T47D (cell line): ENCODE measurements at regions not wholly inside any gene's neighbourhood (a gene's known extent, or its start where the extent isn't known, plus 50 kb on each side); places are given as distances from the start of the nearest gene placed in this dataset.

Experiments used
- DNase-seq, 2 experiments: peaks; one replicate each; pipeline versions ENCODE4 v3.0.0 to v3.0.0-alpha.2; 2011 to 2012; ENCODE audit warnings: low read depth in 1 of 2, low spot score in 1 of 2
- JUND ChIP-seq: IDR thresholded peaks from 2 replicates; pipeline ENCODE4 v1.6.1; 2012; ENCODE audit warnings: low read depth
- in situ Hi-C: cut with HindIII; loops from 2 replicates; pipeline ENCODE4 v1.10.0; 2016; ENCODE audit warnings: low sequenced_read_pairs, low pct_unique_long_range_greater_than_20kb

DNA sequence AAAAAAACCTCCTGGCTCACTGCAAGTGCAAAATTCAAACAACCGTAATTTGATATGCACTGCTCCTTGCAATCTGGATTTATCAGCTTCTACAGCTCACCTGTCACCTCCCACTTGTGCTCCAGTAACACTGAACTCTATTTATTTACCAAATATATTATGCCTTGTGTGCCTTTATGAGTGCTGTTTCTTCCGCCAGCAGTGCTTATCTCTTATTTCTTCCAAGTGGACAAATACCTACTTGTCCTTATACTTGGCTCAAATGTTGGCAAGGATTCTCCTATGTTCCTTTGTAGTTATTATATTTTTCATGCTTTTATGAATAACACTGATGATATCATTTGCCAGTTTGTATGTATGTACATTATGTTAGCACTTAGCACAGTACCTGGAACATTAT is 145.7 kb upstream of the ARRDC3 start:
- TF ChIP-seq JUND = no peak
- in situ Hi-C loops = no loop called here
- no peak for DNase-seq

DNA sequence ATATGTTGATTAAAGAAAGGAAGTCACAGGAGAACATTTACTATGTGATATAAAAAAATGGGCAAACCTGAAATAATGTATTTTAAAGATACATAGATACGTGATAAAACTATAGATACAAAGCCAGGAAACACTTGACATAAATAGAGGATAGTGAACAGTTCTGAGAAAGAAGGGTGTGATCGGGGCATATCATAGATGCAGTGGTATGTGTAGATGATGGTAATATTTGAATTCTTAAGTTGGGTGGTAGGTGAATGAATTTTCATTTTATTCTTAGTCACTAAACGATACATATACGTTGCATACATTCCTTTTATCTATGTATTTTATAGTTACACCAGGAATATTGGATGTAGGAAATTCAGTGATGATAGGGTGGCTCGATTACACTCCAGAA is 138.7 kb upstream of the ARRDC3 start:
- no peak for TF ChIP-seq JUND
- in situ Hi-C loops = no loop called here
- DNase-seq = no peak

DNA sequence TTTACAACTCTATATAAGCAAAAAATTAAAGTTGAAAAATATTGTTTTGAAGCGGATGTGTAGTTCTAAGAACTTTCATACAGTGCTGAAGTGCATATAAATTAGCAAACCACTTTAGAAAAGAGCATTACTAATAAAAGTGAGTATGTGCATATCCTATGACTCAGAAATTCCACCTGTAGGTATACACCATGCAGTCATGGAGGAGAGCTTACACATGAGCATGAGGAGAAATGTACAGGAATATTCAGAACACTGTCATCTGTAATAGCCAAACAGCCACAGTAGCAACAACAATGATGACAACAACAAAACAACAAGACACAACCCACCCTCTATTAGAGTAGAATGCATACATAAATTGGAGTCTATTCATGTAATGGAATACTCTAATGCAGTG is 138.2 kb upstream of the ARRDC3 start:
- in situ Hi-C loops = no loop called here
- no peak for TF ChIP-seq JUND
- no peak for DNase-seq

DNA sequence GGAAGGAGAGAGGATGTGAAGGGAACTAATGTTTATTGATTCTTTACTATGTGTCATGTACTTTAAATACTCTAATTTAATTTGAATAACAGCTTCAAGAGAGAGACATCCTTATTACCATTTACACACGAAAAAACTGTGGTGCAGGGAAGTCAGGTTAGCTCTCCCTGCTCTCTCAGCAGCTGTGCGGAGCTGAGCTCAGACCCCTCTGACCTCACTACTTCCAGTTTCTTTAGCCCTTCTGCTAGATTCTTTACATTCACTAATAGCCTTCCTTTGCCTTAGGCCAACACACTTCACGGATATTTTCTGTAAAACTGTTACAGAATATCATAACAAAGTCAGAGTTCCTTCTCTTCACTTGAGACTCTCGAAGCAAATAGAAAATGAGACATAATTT is 131.3 kb upstream of the ARRDC3 start:
- in situ Hi-C loops = no loop called here
- DNase-seq = no peak
- no peak for TF ChIP-seq JUND

DNA sequence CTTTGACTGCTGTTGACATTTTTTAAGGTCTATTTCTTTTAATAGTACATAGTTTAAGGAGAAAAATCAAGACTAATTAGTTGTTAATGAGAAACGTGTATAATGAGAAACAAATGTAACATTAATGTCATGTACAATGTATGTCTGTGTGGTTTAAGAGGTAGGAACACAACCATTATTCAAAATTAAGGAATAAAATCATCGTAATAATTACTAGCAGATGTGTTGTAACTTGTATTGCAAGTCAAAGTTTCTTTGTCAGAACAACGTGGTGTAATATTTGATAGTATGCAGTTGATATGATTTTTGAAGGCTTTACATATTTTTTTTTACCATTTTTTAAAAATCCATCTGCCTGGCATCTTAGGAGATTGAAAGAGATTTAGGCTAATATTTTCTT is 120.2 kb upstream of the ARRDC3 start:
- DNase-seq = no peak
- no peak for TF ChIP-seq JUND
- in situ Hi-C loops = no loop called here

DNA sequence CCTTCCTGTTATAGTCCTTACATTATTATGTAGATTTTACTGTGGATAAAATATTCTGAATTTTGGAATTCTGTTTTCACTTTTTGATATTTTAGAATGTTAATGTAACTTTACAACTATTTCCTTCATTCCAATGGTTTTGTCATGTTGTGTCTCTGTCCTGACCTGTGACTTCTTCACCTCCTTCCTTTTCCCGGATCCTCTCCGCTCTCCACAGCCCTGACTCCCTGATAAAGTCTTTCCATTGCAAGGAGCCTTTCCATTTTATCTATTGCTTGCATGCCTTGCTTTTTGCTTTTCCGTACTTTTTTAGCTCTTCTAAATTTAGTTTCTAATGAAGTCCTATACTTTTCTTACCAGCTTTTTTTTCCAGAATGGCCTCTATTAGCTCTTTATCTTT is 117.6 kb upstream of the ARRDC3 start:
- in situ Hi-C loops = no loop called here
- no peak for TF ChIP-seq JUND
- no peak for DNase-seq

DNA sequence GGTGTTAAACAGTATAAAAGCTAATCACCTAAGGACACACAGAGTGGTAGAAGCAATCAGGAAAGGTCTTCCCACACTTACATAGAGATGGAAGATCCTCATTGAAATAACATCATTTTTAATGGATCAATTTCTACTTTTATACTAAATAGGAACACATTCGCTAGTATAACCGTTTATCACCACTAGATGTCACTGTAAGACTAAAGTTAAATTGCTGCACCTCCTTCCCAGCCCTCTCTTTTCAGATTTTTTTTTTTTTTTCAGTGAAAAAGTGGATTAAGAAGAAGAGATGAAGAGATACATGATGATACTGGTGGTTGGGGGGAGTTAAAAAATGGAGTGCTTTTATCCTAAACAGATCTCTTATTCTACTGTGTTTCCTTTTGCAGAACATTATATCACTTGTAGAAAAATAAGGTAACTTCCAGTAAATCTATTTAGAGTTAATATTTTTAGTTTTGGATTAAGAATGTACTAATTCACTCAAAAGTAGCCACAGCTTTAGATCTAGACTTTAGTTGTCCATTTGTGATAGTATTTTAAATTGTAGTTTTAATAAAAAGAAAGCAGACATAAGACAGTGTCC is 116.9 kb upstream of the ARRDC3 start:
- no peak for TF ChIP-seq JUND
- DNase-seq = peak; percentile 16 to 62
- in situ Hi-C loops = no loop called here

DNA sequence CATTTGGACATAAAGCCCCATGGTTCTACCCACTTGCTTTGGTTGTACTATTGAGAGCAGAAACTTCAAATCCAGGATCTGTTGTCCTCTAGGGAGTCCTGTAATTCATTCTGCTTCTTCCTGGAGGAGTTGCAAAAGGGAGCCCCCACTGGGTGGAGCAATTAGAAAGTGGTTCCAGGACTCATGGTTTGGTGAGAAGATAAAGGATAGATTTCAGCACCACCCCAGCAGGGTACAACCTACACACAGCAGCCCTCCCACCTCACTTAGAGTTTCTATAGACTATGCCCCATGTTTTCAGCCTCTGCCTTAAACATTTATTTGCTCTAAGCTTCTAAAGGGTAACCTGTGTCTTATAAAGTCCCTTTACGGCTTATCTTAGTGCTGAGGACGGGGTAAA is 112.6 kb upstream of the ARRDC3 start:
- DNase-seq = no peak
- in situ Hi-C loops = no loop called here
- TF ChIP-seq JUND = no peak

DNA sequence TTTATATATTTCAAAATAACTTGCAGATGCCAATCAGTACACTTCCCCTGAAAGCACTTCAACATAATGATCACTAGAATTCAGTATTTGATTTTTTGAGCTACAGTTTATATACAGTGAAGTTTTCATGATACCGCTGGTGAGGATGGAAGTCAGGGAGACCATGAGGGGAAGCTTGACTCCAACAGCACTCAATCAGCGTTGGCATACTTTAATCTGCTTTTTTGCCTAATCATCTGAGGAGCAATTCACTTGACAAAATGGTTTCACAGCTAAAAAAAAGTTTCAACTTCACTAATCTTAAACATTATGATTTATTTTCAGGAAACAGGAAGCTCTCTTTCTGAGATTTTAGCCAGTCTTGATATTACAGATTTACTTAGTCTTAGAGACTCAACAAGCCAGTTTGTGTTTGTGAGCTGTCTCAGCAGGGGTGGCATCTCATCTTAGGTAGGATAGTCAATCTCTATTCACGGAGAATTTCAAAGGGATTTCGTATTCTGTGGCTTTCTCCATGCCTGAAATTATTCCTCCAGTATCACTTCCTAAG is 111.4 kb upstream of the ARRDC3 start:
- no peak for TF ChIP-seq JUND
- in situ Hi-C loops = no loop called here
- no peak for DNase-seq

DNA sequence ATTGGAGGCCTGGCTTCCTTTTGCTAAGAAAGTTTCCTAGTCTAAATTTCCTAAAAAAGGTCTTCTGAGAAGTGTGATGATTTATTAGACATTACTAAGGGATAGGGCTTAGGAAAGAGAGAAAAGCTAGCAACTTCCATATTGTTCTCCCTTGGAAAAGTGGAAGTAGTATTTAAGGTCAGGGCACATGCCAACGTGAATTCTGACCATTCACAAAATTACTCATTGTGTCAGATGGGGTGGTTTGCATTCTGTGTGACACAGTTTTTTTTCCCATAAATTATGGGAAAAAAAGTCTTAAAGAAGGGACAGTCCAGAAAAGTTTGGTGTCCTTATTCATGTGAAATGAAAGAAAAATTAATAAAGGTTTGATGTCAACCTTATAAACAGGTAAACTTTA is 110.0 kb upstream of the ARRDC3 start:
- TF ChIP-seq JUND = no peak
- DNase-seq = no peak
- in situ Hi-C loops = no loop called here

DNA sequence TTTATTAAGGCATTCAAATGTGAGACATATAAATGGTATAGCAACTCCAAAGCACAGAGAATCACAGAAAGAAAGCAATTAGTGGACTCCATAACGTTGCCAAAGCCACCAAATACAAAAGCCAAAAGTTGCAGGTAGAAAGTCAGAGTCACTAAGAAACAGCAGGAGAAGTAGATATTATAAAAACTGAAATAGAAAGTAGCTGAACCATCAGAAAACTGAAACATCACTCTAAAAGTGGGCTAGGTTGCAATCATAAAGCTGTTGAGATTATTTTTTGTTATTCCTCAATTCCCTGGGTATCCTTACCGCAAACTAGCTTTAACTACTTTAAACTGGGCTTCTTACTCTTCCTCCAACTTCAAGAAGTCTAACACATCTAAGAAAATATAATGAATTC is 108.1 kb upstream of the ARRDC3 start:
- in situ Hi-C loops = no loop called here
- no peak for TF ChIP-seq JUND
- no peak for DNase-seq

DNA sequence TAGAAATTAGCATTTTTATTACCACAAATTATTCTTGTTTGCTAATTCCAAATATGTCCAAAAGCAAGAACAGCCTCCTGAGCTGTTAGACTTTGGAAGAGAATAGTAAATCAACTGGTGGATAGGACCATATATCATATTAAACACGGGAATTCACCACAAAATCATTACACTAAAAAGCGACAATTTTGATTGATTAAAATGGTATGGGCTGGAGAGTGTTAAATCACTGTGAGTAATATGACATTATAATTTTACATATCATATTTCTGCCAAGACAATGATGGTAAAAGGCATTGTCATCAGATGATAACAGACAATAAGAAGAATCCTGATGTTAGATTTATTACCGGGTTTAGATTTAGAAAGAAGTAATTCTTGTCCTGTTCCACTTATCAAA is 107.2 kb upstream of the ARRDC3 start:
- DNase-seq = no peak
- in situ Hi-C loops = no loop called here
- TF ChIP-seq JUND = no peak

DNA sequence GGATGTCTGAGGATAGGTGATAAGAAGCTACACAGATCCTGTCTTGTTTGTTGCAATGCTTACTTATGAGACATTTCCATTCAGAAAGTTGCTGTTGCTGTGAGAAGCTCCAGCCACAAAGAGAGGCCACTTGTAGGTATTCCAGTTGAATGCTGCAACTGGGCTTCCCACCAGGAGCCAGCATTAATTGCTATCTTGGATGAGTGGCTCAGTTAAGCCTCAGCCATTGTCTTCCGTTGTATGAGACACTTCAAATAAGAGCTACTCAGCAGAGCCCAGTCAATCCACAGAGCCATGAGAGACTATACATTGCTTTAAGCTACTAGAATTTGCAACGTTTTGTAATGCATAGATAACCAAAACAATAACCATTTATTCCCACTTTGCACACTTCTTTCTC is 104.3 kb upstream of the ARRDC3 start:
- in situ Hi-C loops = no loop called here
- no peak for DNase-seq
- TF ChIP-seq JUND = no peak

DNA sequence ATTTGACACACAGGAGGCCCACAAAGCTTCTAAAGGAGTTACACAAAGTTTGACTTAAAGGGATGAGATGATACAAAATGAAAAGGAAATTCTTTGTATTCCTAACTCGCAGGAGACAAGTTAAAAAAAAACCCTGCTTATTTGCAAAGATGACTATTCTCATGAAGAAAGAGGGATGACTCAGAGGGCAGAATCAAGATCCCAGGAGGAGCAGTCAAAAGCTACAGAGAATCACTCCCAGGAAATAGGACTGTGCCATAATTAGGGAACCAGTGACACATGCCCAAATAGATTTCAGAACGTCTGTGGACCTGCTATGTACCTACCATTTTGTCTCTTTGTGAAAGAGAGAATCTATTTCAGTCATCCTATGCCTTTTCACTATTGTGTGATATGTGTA is 103.5 kb upstream of the ARRDC3 start:
- DNase-seq = no peak
- in situ Hi-C loops = no loop called here
- TF ChIP-seq JUND = no peak
